ENCODE measurements at regions not wholly inside any gene's neighbourhood (a gene's known extent, or its start where the extent isn't known, plus 50 kb on each side); places are given as distances from the start of the nearest gene placed in this dataset.
"Not testable (repeated sequence)": the region's sequence is repeated elsewhere in the genome, so short reads cannot be mapped to it uniquely, and the experiment has no call there.

DNA sequence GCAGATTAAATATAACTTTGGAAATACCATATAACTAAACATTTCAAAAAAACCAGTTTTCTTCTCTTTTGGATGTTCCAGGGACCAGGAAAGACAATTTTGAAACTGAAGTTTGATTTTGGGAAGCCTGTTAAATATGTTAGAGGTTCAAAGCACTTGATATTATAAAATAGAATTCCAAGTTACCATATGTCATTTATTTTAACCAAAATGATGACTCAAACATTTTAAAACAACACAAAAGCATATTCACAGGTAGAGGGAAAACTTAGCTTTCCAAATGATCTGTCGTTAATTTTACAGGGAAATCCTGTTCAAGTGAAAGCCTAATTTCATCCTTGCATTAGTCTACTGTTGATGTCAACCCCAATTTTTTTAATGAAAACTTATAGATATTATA is 575.3 kb upstream of the TPTE start:
- H3K9me3 ChIP-seq; H3K4me3 ChIP-seq; H3K27ac ChIP-seq; DNase-seq (ENCODE audit: low spot score in 2 of 2); intact Hi-C loops (cut with DNase I); H3K4me1 ChIP-seq; H3K27me3 ChIP-seq; H3K36me3 ChIP-seq: not testable (repeated sequence)

DNA sequence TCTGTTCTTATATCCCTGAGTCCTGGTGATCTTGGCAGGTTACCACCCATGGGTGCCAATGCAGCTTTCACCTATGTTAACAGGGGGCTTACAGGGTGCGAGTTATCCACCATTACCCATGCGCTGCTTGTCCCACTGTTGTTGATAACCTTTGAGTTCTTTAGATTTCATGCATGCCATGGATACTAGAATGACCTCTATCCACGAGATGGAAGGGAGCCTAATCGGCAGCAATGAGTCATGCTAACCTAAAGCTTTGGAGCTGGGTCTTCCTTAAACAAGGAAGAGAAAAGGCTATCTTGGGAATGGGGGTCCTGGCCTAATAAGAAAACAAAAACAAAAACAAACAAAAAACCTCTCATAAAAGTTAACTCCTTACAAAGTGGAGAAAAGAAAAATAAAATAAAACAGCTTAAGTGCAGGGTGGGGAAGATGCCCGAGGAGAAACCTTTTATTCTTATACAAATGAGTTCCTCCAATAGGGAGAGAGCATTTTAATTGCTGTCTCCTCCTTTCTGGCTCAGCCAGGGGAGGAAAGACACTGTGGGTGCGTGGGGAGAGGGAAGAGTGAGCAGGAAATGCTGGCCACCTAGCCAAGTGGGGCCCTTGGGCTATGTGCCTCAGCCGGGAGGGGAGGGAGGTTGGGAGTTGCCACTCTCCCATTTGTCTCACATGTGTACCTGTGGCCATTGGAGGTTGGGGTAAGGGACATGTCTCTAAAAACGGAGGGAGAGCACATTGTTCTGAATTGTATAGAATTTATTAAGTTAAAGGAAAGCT is 571.7 kb upstream of the TPTE start:
- H3K36me3 ChIP-seq; intact Hi-C loops (cut with DNase I); H3K27ac ChIP-seq: not testable (repeated sequence)

DNA sequence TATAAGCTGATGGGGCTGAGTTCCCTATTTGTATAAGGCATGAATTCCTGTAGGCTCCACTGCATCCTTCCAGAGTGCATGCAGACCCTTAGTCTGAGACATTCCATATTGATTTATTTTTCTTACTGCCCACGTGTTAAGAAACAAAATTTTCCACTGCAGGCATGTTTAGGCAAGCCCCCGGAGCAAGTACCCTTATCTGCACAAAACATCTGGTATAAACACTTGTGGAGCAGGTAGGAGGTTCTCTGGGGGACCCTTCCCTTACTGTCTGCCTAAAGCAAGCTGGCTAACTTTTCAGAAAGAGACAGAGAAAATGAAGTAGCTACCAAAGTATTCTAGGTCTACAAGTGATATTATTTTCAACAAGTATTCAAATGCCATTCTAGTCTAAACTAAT is 571.0 kb upstream of the TPTE start:
- not testable (repeated sequence) for H3K27me3 ChIP-seq

More for the DNA sequence above, 571.7 kb upstream of the TPTE start:
- H3K9me3 ChIP-seq; DNase-seq (ENCODE audit: low spot score in 2 of 2); H3K4me1 ChIP-seq; H3K27me3 ChIP-seq; H3K4me3 ChIP-seq: not testable (repeated sequence)

DNA sequence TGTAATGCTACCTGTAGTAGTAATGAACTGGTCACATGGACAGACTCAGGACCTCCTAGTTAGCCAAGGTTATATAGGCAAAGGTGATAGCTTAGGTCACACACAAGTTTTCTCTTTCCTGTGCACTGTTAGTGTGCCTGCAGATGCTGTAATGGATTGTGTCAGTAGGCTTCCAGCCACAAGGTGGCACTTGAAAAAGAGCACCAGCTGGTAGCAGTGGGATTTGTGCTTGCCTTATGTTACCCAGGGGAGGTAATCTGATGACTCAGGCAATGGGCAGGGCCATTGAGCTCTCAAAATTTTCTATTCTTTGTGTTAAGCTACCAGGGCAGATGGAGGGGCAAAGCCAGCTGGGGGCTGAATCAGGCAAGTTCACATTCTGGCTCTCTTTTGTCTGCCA is 562.6 kb upstream of the TPTE start:
- not testable (repeated sequence) for H3K27me3 ChIP-seq, H3K27ac ChIP-seq, H3K9me3 ChIP-seq

More for the DNA sequence above, 571.0 kb upstream of the TPTE start:
- H3K4me3 ChIP-seq; H3K36me3 ChIP-seq; intact Hi-C loops (cut with DNase I); H3K4me1 ChIP-seq; H3K9me3 ChIP-seq; H3K27ac ChIP-seq; DNase-seq (ENCODE audit: low spot score in 2 of 2): not testable (repeated sequence)

DNA sequence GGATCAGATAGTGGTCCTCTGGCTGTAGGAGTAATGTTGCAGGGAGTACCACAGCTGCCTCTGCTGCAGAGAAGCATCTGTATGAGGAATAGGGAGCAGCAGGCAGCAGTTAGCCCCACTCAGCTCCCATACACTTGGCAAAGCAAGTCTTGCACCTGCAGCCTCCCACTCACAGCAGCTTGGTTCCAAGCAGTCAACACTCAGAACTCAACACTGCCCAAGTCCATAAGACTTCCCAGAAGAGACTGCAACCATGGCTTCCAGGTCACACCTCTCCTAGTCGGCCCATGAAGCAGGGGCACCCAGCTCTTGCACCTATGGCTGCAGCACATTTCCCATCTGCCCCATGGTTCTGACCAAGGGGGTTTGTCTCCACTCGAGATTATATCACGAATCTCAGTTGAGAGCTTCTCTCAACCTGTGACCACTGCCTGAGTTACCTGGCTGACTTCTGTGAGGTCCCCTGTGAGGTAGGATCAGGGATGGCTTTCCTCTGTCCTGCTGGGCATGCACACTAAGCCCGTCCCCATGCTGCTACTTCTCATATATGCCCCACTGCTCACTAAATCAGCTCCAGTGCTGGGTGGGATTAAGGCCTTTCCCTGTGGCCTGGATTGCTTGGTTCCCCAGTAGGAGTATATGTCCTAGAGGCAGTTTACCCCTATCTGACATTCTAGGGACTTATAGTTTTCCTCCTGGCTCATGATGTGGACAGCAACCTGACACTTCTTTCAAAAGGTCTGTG is 562.0 kb upstream of the TPTE start:
- intact Hi-C loops (cut with DNase I); H3K4me1 ChIP-seq; DNase-seq (ENCODE audit: low spot score in 2 of 2); H3K27me3 ChIP-seq; H3K27ac ChIP-seq; H3K9me3 ChIP-seq; H3K36me3 ChIP-seq; H3K4me3 ChIP-seq: not testable (repeated sequence)

More for the DNA sequence above, 562.6 kb upstream of the TPTE start:
- H3K4me1 ChIP-seq; DNase-seq (ENCODE audit: low spot score in 2 of 2); H3K36me3 ChIP-seq; H3K4me3 ChIP-seq; intact Hi-C loops (cut with DNase I): not testable (repeated sequence)

DNA sequence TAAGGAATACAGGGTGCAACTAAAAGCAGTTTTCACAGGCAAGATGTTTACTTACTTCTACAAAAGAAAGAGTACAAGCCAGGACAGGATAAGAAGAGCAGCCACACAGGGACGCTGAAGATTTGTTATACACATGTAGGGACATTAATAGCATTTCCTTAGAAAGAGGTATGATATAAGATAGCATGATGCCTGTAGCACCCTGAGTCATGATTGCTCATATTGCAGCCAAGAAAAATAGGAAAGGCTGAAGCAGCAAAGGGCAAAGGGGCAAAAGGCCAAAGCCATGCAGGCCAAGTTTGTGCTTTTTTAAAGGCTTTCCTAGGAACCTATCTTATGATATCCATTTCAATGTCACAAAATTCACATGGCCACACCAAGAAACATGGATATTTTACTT is 552.0 kb upstream of the TPTE start:
- H3K9me3 ChIP-seq; H3K4me1 ChIP-seq; H3K4me3 ChIP-seq; H3K27ac ChIP-seq; H3K36me3 ChIP-seq; H3K27me3 ChIP-seq; DNase-seq (ENCODE audit: low spot score in 2 of 2); intact Hi-C loops (cut with DNase I): not testable (repeated sequence)

DNA sequence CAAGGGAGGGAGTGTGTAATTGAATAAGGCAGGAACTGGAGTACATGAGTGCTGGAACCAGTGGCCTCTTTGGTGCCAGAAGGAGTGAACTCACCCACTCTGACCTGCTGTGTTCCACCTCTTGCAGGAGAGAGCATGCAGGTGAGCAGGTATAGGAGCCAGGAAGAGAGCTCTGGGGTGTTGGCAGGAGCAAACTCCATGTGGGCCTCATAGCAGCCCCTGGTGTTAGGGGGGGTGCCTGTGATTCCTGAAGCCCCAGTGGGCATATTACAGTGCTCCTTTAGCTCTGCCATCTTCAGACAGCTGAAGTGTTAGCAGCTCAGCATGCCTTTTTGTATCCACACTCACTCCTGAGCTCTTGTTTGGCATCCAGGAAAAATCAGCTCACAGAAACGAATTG is 549.4 kb upstream of the TPTE start:
- H3K9me3 ChIP-seq; H3K36me3 ChIP-seq; H3K4me1 ChIP-seq; H3K27me3 ChIP-seq; intact Hi-C loops (cut with DNase I); H3K27ac ChIP-seq; DNase-seq (ENCODE audit: low spot score in 2 of 2); H3K4me3 ChIP-seq: not testable (repeated sequence)

DNA sequence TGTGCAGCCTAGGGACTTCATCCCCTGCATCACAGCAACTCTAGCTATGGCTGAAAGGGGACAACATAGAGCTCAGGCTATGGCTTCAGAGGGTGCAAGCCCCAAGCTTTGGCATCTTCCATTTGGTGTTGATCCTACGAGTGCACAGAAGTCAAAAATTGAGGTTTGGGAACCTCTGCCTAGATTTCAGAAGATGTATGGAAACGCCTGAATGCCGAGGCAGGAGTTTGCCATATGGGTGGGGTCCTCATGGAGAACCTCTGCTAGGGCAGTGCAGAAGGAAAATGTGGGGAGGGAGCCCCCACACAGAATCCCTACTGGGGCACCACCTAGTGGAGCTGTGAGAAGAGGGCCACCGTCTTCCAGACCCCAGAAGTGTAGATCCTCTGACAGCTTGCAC is 543.0 kb upstream of the TPTE start:
- H3K27ac ChIP-seq; H3K36me3 ChIP-seq; DNase-seq (ENCODE audit: low spot score in 2 of 2); intact Hi-C loops (cut with DNase I); H3K4me3 ChIP-seq; H3K27me3 ChIP-seq; H3K4me1 ChIP-seq; H3K9me3 ChIP-seq: not testable (repeated sequence)

DNA sequence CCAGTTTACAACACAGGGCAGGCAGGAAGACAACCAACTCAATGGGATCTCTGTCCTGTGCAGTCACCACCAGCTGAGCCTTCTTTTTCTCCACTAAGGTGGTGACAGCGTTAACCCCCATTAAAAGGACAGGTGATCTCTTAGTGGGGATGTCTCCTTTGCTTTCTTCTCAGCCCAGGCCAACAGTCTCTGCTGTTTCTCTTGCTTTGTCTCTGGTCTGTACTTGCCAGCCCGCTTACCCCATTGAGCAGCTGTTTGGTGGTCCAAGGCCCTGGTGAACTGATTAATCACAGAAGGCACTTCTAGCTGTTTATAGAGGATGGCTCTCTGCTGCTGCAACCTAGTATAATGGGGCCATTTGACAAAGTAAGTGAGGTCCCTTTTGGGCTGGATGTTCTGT is 523.9 kb upstream of the TPTE start:
- H3K27ac ChIP-seq; H3K4me1 ChIP-seq; H3K9me3 ChIP-seq; DNase-seq (ENCODE audit: low spot score in 2 of 2); H3K27me3 ChIP-seq; H3K4me3 ChIP-seq; H3K36me3 ChIP-seq; intact Hi-C loops (cut with DNase I): not testable (repeated sequence)

DNA sequence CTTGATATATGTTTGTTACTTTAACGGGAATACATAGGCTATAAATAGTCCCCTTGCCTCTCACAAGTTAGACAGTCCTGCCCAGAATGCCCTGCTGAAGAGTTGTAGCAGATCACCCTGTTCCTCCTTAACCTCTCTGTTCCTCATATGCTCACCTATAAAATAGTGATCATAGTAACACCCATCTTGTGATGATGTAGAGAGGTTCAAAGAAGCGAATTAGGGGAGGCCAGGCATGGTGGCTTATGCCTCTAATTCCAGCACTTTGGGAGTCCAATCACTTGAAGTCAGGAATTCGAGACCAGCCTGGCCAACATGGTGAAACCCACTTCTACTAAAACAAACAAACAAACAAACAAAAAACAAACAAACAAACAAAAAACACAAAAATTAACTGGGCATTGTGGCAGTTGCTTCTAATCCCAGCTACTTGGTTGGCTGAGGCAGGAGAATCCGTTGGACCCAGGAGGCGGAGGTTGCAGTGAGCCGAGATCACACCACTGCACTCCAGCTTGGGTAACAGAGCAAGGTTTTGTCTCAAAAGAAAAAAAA is 518.5 kb upstream of the TPTE start:
- H3K36me3 ChIP-seq; H3K27ac ChIP-seq; H3K4me1 ChIP-seq; H3K4me3 ChIP-seq; DNase-seq (ENCODE audit: low spot score in 2 of 2); intact Hi-C loops (cut with DNase I); H3K27me3 ChIP-seq; H3K9me3 ChIP-seq: not testable (repeated sequence)

DNA sequence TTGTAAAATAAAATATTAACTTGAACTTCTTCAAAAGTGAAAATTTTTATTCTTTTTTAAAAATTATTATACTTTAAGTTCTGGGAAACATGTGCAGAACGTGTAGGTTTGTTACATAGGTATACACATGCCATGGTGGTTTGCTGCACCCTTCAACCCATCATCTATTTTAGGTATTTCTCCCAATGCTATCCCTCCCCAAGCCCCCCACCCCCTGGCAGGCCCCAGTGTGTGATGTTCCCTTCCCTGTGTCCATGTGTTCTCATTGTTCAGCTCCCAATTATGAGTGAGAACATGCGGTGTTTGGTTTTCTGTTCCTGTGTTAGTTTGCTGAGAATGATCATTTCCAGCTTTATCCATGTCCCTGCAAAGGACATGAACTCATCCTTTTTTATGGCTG is 515.6 kb upstream of the TPTE start:
- H3K36me3 ChIP-seq: not testable (repeated sequence)

DNA sequence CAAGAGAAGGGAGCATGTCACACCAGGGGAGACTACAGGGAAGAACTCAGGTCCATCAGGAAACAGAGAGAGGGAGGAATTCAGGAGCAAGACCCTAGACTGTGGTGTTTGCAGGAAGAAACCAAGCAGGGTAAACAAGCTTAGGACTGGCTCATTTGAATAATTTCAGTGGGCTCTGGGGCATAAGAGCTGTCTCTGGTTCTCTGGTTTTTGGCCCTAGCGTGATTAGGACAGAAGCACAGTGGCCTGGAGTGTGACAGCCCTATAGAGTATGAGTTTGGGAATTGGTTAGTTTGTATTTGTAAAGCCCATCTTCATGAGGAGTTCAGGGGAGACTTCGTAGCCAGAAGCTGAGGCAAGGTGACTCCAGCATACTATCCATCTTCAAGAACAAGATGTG is 504.4 kb upstream of the TPTE start:
- H3K36me3 ChIP-seq; H3K4me1 ChIP-seq; H3K4me3 ChIP-seq; intact Hi-C loops (cut with DNase I); H3K9me3 ChIP-seq; H3K27me3 ChIP-seq; H3K27ac ChIP-seq; DNase-seq (ENCODE audit: low spot score in 2 of 2): not testable (repeated sequence)

More for the DNA sequence above, 515.6 kb upstream of the TPTE start:
- H3K27ac ChIP-seq; H3K4me1 ChIP-seq; DNase-seq (ENCODE audit: low spot score in 2 of 2); H3K4me3 ChIP-seq; H3K9me3 ChIP-seq; intact Hi-C loops (cut with DNase I); H3K27me3 ChIP-seq: not testable (repeated sequence)

DNA sequence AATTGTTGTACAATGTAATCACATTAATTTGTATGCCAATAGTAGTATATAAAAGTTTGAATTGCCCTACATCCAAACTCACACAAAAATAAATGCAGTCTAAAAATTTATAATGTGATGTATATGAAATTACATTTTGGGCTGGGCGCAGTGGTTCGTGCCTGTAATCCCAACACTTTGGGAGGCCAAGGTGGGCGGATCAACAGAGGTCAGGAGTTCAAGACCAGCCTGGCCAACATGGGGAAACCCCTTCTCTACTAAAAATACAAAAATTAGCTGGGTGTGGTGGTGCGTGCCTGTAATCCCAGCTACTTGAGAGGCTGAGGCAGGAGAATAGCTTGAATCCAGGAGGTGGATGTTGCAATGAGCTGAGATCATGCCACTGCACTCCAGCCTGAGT is 503.6 kb upstream of the TPTE start:
- intact Hi-C loops (cut with DNase I); DNase-seq (ENCODE audit: low spot score in 2 of 2); H3K27ac ChIP-seq; H3K36me3 ChIP-seq; H3K27me3 ChIP-seq; H3K9me3 ChIP-seq; H3K4me3 ChIP-seq; H3K4me1 ChIP-seq: not testable (repeated sequence)

DNA sequence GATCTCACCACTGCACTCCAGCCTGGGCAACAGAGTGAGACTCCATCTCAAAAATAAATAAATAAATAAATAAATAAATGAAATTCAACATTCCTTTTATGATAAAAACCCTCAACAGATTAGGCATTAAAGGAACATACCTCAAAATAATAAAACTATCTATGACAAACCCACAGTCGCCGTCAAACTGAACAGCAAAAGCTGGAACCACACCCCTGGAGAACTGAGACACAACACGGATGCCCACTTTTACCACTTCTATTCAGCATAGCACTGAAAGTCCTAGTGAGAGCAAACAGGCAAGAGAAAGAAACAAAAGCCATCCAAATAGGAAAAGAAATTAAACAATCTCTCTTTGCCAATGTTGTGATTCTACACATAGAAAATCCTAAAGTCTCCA is 499.9 kb upstream of the TPTE start:
- H3K36me3 ChIP-seq; H3K4me1 ChIP-seq; H3K4me3 ChIP-seq; DNase-seq (ENCODE audit: low spot score in 2 of 2); H3K27ac ChIP-seq; H3K9me3 ChIP-seq; H3K27me3 ChIP-seq; intact Hi-C loops (cut with DNase I): not testable (repeated sequence)
